ENCODE measurements at regions not wholly inside any gene's neighbourhood (a gene's known extent, or its start where the extent isn't known, plus 50 kb on each side); places are given as distances from the start of the nearest gene placed in this dataset.

DNA sequence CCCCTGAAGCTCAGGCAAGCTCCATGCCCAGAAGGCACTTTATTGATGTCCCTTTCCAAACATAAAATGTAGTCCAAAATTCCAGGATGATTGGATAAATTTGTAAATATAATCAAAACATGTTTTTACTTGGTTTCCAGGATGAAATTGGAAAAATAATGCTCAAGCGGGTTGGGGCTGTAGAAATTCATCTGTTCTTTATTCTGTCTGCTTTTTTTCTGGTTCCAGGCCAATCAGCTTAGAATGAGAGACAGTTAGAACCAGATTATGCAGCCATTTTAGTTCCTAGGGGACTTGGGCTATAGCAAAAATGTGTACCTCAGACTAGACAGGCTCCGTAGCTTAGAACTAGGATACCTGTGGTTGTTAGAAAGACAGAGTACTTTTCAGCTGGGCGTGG, 450.8 kb downstream of the MCTP2 start:
- DNase-seq (ENCODE audit: low spot score) = no peak

DNA sequence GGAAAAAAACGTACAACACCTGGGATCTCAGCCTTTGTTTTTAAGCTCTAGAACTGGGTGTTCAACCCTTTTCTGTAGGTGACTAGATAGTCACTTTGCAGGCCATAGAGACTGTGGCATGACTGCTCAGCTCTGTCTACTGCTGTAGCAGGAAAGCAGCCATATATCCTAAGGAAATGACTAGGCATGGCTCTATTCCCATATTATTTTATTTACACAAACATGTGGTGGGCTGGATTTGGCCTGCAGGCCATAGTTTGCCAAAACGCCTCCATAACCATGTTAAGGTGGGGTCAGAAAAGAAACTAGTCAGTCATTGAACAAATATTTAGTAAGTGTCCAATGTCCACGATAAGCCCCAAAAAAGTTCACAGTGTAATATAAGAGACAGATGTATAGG, 452.5 kb downstream of the MCTP2 start:
- no peak for DNase-seq (ENCODE audit: low spot score)

DNA sequence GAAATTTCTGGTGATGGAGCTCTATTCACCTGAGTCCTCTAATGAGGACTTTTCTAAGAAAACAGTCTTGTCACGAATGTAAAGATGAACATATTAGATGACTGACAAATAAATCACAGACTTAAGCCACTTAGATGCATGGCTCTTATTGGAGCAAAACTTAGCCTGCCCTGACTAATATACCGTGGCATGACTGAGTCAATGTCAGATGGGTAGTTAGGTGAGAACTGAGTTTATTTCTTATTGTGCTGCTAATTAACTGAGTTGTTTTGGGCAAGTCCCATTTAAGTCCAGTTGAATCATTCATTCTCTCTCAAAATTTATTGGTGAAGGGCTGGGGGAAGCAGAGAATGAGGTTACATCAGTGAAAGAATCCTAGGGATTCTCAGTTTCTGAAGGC, 459.8 kb downstream of the MCTP2 start:
- no peak for DNase-seq (ENCODE audit: low spot score)

DNA sequence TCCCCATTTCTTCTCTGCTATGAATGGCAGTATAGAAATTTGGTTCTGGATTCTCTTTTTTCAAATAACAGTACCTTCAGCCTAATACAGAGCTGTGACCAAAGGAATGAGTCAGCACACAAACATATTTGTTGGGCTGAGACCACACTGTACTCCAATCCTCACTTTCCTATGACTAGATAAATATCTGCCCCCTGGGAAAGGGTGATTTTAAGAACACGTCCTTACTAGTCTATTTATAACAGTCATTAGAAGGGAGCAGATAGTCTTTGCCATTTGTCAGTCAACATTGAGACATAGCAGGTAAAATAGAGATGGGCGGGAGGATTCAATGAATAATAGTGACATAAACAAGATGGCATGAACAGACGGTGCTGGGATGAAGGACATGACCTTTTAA, 461.3 kb downstream of the MCTP2 start:
- DNase-seq (ENCODE audit: low spot score) = no peak

DNA sequence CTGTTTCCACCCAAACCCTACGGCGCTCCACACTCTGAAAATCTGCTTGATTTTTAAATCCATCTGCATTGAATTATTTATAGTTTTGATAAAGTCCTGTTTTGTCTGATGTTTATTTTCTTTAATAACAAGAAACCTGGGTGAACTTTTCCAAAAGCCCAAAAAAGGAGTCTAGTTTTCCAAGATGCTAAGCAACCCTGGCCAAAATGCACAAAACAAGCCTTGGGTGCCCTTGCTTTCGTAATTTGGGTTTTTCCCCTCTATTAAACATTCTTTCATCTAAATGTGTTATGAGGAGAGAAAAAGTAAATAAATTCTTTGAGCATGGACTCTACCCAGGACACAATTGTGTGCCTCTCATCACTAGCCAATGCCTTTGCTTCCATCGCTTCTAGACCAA, 468.9 kb downstream of the MCTP2 start:
- no peak for DNase-seq (ENCODE audit: low spot score)

DNA sequence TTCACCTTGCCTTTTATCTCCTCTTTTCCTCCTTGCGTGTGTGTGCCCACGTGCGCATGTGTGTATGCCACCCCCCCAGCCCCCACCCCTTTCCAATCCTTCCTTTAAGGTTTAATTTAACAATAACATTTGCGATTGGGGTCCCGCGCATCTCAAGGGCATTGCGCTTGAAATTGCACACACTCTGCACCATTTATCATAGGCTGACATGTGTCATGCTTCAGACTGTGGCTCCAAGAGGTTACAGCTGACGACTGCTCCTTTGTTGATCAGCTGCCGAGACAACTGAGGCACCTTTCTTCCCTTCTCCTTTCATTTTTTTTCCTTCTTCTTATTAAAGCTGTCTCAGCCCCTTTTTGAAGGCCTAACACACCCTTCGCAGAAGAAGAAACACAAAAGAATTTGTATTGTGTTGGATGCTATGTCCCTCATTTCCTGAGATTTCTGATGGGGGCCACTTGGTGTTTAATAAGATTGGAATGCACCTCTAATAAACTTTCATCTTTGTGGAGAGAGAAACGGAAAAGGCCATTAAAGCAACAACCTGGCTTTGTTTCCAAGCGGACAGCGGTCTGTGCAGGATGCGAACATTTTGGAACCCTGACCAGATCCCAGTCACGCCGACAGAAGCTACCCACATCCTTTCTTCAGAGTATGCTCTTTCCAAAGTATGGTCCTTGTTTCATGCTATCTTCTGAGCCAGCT, 470.1 kb downstream of the MCTP2 start:
- no peak for DNase-seq (ENCODE audit: low spot score)

DNA sequence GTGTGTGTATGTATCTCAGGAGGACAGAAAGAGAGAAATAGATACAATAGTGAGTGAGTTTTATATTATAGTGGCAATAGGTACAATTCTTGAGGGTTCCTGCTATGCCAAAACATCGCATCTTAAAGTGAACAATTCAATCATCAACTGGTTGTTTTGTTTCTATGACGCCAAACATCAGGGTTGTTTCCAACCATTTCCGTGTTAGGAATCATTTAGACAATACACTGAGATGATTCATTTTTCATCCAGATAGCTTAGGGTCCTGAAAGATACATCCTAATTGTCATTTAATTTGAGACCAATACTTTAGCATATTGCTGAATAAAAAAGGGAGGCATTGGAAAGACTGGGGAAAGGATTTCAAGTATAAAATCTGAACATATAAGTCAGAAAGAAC, 472.2 kb downstream of the MCTP2 start:
- no peak for DNase-seq (ENCODE audit: low spot score)

DNA sequence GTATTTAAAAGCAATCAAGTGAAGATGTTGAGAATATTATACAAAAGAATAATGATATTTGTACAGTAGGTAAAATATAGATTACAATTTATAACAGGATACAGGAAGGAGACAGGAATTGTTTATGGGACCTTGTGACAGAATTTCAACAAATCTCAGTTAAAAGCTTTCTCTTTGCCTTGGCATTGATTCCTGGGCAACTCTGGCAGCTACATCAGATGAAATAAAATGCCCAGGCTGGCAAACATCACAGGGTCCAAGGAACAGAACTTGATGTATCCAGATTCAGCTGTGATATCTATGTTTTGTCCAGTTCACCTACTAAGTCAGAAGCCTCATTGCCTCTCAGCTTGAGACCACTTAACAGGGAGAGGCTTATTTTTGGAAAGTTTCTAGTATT, 473.1 kb downstream of the MCTP2 start:
- DNase-seq (ENCODE audit: low spot score) = no peak

DNA sequence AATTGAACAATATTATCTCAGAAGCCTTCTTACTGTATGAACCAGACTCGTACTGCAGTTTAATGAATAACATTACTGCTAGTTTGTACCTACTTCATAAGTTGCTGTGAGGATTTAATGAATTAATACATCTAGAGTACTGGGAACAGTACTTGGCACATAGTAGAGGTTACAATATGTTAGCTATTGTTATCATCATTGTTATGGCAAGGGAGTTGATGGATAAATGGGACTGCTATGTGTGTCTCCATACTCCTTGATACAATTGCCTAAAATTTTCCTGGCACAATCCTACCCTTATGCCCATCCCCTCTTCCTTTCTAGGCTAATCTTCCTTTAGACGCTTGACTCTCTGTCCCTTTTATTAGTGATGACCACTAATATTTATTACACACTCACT, 473.6 kb downstream of the MCTP2 start:
- DNase-seq (ENCODE audit: low spot score) = no peak

DNA sequence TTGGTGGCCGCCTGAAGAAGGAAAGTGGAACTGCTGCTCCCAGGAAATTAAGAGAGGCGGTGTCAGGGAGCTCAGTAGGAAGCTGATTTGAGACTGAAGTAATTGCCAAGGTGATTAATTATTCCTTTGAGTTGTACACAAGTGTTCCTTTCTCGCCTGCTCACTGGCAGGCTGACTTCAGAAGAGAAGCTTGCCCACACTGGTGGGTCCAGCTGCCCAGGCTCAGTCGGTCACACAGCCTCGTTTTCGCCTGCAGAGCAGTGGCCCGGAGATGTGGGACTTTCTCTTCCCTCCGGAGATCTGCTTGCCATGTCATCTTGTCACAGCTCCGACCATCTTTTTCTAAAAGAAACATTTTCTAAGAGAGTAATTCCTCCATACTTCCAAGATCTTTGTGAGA, 478.0 kb downstream of the MCTP2 start:
- no peak for DNase-seq (ENCODE audit: low spot score)

DNA sequence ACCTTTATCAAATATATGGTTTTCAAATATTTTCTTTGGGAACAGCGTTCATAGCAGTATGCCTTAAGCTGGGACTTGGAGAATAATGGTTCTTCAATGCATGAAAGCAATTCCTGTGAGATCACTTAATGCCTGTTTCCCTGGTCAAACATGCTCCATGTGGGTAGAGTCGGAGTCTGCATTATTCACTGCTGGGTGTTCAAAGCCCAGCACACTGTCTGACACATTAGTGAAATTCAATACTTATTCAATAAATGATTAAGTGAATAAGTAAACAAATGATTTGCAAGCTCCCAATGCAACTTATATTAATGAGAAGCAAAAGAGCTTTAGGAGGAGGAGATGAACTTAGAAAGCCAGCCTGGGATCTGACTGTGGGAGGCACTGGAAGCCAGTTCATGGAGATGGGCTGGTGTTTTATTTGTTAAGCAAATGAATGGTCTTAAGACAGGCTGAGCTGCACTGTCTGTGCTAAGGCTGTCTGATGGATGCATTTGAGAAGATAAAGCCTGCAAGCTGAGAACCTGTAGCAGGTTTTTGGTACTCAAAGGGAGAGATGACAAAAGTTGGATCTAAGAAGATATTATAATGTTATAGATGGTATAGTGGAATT, 490.8 kb downstream of the MCTP2 start:
- DNase-seq (ENCODE audit: low spot score) = no peak

DNA sequence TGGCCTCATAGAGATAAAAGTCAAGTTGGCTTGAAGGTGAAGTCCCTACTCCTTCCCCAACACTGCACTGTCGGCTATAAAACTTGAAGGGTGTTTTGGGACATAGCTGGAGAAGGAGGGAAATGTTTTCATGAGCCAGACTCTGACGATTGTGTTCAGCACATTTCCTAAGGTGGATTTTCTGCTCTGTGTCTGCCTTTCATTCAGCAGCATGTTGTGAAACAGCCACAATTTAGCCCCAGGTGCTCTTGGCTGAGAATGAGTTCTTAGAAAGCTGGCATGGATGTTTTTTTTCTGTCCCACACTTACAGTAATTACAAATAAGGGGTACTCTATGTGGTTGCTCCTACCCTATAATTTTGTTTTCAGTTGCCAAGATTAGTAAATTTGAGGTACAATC, 492.4 kb downstream of the MCTP2 start:
- no peak for DNase-seq (ENCODE audit: low spot score)

DNA sequence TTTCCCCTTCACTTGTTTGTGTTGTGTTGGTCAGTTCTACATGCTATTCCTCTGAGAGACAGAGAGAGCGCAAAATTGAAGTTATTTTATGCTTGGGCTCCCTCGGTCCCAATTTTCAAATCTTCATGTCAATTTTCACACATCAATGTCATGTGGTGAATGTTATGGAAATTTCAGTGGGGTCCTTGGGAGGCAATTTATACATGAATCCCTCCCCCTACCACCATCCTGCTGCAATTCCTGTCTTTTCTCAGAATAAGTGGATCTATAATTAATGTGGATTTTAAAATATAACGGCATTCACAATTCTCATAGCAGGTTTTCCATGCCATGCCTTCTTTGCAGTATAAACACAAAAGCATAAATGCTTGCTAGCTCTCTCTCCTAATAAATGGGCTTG, 499.9 kb downstream of the MCTP2 start:
- no peak for DNase-seq (ENCODE audit: low spot score)

DNA sequence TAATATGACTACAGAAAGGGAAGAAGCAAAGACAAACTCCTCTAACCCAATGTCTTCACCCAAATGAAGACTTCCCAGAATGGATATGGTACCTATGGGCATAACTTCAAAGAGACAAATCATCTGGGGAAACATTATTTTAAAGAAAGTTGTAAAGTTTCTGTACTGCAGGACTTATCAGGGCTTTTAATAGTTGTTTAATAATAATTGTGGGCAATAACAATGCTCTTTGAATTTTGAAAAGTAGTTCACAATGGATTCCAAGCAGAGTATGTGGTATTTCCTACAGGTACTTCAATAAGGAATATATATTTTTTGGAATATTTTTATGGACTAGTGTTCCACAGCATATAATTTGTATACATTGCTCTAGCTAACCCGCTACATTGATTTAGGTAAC, 503.1 kb downstream of the MCTP2 start:
- DNase-seq (ENCODE audit: low spot score) = no peak

DNA sequence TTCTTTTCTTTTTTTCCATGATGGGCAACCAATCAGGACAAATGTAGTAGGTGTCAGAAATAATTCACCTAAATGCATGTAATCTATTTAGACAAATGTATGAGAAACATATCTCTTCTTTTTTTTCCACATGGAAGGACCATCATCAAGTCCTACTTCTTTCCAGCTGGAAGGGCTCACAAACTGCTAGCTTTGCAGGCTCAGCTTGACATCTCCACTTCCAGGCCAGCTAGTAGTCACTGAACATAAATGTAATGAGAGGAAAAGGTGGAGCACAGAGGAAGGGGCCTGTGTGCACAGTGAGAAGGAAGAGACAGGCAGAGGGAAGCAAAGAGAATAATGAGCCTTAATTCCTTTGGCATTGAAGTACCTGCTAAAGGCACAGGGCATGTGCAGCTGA, 504.9 kb downstream of the MCTP2 start:
- no peak for DNase-seq (ENCODE audit: low spot score)

DNA sequence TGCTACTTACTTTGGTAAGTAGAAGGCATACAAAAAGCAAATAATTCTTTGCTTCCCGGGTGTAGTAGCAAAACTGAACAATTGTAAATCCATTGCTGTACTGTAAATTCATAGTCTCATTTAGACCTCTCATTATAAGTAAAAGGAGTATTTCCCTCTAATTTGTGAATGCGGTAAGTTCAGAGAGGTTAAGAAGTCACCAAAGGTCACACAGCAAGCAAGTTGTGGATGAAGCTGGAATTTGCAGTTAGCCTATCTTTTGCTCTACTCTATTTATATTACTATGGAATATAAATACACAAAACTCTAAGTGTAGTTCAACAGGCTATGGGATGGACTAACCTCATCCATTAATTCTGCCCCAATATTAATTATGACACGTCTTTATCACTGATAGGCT, 508.3 kb downstream of the MCTP2 start:
- no peak for DNase-seq (ENCODE audit: low spot score)

DNA sequence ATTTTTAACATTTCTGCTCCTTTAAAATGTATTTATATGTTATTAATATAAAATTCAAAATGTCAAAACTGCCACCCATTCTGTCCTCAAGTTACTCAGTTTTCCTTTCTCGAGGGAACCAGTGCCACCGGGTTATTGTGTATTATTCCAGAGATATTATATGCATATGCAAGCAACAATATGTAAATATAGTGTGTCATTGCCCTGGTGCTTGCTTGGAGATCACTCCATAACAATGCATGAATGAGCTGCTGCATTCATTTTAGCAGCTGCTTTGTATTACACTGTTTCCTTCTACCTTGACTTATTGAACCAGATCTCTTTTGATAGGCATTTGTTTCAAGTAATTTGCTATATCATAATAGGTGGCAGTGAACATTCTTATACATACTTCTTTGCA, 509.1 kb downstream of the MCTP2 start:
- no peak for DNase-seq (ENCODE audit: low spot score)

DNA sequence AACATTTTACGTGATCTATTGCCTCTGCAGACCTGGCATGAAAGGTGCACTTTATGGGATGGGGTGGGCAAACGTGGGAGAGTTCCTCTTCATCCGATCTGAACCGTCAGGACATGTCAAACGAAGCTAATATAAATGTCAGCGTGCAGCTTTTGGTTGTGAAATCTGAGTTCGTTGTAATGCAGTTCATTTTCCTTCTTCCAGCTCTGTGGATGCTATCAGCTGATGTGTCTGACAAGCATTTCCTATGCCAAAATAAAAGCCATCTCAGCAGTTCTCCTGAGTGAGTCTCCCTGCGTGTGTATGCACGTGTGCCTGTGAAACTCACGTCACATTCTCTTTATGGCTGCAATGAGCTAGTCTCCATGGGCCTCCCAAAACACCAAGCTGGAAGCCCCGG, 512.3 kb downstream of the MCTP2 start:
- no peak for DNase-seq (ENCODE audit: low spot score)

DNA sequence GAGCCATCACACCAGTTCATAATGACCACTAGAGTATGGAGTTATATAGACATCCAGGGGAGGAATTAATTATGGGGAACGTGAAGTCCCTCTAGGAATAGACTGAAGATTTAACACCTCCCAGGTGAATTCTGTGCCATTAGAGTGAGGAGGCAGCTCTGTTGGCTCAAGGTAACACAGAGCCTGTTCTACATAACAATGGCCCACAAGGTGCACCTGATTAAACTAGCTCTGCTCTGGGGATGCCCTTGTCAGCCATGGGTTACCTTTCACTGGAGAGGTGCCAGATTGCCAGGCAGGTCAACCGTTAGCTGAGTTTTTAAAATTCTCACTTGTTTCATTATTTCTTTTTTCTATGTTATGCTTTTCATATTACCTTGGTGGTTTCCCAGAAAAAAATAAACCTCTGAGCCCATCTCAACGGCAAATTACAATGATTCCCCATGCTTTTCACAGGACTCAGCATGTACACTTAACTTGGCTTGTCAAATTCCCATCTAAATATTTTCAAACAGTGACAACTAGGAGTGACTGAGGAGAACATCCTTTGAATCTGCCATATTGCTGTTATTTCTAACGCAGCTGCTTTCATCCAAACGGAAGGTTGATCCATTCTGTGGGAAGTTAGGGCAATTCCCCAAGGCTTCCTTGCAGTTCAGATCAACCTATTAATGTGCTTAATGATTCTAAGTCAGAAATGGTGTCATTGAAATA, 512.9 kb downstream of the MCTP2 start:
- no peak for DNase-seq (ENCODE audit: low spot score)

DNA sequence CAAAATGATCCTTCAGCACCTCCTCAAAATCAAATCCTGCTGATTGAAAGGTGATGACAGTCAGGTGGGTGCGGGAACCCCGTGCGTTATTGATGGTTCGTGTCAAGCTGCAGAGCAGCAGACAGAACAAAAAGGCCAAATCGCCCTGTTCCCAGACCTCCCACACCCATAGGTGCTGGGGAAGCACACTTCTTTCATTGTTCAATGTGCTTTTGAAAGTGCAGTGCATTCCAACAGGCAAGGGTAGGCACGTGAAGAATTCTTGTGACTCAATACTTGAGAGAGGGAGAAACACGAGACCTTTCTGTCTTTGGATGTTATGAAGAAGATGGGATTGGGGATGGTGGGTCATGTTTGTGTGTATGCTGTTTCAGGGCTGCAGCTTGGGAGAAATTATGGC, 514.0 kb downstream of the MCTP2 start:
- DNase-seq (ENCODE audit: low spot score) = no peak

DNA sequence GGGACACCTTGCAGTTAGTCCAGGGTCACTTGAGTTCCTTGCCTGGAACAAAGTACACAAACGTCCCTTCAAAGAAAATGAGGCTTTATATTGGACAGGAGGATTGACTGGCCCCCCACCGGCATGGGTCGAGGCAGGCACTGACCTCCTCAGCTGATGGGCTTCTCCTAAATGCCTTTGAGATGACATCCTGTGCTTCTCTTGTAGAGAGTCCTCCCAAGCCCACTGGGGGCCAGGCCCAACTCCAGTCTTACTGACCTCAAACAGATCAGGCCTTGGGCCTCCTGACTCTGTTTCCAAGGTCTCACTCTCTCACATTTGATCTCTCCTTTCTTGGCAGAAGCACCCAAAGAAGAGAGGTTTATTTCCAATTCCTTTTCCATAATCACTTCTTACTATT, 516.1 kb downstream of the MCTP2 start:
- no peak for DNase-seq (ENCODE audit: low spot score)

DNA sequence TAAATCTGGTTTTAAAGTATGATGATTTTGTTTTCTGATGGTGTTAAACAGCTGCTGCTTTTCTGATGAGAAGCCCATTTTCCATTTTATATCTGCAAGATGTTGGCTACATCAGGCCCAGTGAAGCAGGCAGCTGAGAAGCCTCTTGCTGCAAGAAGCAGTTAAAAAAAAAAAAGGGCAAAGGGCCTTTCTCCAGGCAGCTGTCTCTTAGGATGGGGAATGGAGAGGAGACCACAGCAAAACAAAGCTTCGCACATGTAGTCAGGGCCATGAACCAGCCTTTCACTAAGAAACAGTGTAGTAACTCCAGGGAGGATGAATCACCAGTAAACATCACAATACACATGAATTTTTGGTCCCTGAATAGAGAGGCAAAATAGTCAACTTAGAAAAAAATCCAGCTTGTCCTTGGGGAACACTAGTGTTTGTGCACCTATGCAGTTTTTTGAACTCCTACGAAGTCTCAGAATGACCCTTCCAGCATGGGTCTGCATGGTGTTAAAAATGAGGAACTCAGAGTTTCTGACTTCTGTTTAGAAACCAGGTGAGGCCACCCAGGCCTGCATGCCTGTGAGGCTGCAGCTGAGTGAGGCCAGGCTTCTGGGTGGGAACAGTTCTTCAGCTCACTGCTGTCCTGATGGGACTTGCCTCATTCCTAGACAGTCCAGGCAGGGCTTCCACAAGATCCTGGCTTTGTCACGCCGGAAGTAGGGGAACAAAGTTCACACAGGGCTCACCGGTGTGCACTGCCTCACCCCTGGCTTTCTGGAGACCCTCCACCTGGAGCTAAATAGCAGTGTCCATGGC, 518.7 kb downstream of the MCTP2 start:
- DNase-seq (ENCODE audit: low spot score) = no peak

DNA sequence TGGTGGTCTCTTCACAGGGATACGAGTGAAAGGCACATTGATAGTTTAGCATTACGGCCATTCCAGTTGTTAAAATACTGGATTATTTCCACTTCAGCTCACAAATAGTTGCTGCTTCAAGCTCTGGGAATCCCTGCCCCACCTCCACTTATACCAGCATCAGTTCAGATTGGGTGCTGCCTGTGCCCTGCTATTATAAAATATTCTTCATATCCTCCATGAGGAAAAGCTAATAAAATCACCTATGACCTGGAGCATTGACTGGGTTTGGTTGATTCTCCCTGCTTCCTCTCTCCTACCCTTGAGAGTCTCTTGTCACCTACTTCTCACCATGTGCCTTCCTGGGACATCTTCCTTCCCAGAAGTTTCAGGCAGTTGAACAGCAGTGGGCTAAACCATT, 529.0 kb downstream of the MCTP2 start:
- no peak for DNase-seq (ENCODE audit: low spot score)
